ENCODE measurements at regions not wholly inside any gene's neighbourhood (a gene's known extent, or its start where the extent isn't known, plus 50 kb on each side); places are given as distances from the start of the nearest gene placed in this dataset.

DNA sequence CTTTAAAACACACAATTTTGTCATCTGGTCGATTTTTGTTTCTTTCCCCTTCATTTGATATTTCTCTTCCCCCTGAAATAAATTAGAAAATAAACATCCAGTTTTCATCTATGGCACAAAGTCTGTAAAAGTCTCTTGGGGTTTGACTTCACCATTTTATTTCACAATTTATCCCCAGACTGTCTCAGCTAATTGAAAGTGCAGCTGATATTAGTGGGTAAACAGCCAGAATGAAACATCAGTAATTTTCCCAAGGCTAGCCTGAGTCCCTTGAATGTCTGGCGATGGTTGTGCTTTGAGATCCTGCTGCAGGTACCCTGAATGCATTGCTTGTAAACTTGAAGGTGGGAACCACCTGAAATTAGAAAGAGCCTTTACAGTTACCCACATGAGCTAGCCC, 60.6 kb upstream of the NEBL start:
- TF ChIP-seq CTCF (conservative IDR thresholded peaks at IDR 0.05 in 1 of 2, IDR thresholded peaks at IDR 0.05 in 1 of 2; ENCODE audit: low read depth in 1 of 2, low read length in 2 of 2) (no peak), EZH2 (IDR thresholded peaks at IDR 0.05; ENCODE audit: low read length, missing control alignments) (no peak)
